ENCODE measurements at regions not wholly inside any gene's neighbourhood (a gene's known extent, or its start where the extent isn't known, plus 50 kb on each side); places are given as distances from the start of the nearest gene placed in this dataset.

DNA sequence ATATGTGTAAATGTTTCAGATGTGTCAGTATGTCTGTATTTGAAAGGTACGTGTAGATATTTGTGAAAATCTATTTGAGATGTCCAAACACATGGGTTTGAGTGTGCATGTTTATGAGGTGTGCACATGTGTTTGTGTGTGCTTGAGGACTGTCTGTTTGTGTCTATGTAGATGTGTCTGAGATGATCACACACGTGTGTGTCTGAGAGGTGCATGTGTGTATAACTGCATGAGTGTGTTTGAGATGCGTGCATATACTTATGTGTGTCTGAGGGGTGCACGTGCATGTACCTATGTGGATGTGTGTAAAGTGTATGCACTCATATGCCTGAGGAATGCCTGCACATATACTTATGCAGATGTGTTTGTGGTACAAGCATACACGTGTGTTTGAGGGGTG, 584.4 kb downstream of the BUD13 start:
- H3K4me3 ChIP-seq (ENCODE audit: low read depth, low read length, poor library complexity, severe bottlenecking): no peak overlapping the region

DNA sequence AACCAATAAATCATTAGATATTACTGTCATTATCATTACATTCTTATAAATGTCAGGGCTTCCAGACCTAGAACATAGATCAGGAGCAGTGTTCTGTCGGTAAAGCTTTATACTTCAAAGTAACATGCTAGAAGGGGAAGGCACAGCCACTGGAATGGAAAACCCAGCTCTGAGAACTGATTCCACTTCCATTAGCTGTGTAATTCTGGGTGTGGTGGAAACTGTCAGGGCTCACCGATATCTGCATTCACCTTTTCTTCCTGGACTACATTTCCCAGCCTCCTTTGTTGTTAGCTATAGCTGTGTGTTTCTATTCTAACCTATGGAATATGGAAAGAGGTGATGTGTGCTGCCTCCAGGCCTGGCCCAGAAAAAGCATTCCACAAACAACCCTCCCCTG, 585.8 kb downstream of the BUD13 start:
- Histone ChIP-seq H2AFZ (ENCODE audit: low read length) (no peak overlapping the region), H3K4me3 (ENCODE audit: low read depth, low read length, poor library complexity, severe bottlenecking) (no peak overlapping the region), H3K4me2 (ENCODE audit: low read length) (no peak overlapping the region), H4K20me1 (ENCODE audit: insufficient read depth, low read length) (no peaks in the 10 kb centered on the region), H3K9me2 (ENCODE audit: low read depth, low read length) (no peaks in the 10 kb centered on the region), H3K4me1 (ENCODE audit: insufficient read depth, low read length, severe bottlenecking) (no peaks in the 10 kb centered on the region), H3K36me3 (ENCODE audit: insufficient read depth, low read length) (no peaks in the 10 kb centered on the region), H3K9ac (ENCODE audit: low read length) (no peak overlapping the region), H3K9me3 (ENCODE audit: low read length) (no peaks in the 10 kb centered on the region), H3K79me2 (ENCODE audit: insufficient read depth, low read length) (no peaks in the 10 kb centered on the region), H3F3A (ENCODE audit: insufficient read depth, low read length) (no peaks in the 10 kb centered on the region), H3K27me3 (ENCODE audit: insufficient read depth, low read length) (no peaks in the 10 kb centered on the region), H3K27ac (ENCODE audit: low read depth, low read length, poor library complexity, severe bottlenecking) (no peak overlapping the region)
- TF ChIP-seq, protein P1, sequence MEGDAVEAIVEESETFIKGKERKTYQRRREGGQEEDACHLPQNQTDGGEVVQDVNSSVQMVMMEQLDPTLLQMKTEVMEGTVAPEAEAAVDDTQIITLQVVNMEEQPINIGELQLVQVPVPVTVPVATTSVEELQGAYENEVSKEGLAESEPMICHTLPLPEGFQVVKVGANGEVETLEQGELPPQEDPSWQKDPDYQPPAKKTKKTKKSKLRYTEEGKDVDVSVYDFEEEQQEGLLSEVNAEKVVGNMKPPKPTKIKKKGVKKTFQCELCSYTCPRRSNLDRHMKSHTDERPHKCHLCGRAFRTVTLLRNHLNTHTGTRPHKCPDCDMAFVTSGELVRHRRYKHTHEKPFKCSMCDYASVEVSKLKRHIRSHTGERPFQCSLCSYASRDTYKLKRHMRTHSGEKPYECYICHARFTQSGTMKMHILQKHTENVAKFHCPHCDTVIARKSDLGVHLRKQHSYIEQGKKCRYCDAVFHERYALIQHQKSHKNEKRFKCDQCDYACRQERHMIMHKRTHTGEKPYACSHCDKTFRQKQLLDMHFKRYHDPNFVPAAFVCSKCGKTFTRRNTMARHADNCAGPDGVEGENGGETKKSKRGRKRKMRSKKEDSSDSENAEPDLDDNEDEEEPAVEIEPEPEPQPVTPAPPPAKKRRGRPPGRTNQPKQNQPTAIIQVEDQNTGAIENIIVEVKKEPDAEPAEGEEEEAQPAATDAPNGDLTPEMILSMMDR (IDR thresholded peaks at IDR 0.05; ENCODE audit: low read length): no peak
- TF ChIP-seq EZH2 (IDR thresholded peaks at IDR 0.05; ENCODE audit: borderline replicate concordance, low read length): no peak

More for the DNA sequence above, 584.4 kb downstream of the BUD13 start:
- Histone ChIP-seq H3K4me1 (ENCODE audit: insufficient read depth, low read length, severe bottlenecking) (no peaks in the 10 kb centered on the region), H3K9me2 (ENCODE audit: low read depth, low read length) (no peaks in the 10 kb centered on the region), H3K36me3 (ENCODE audit: insufficient read depth, low read length) (no peaks in the 10 kb centered on the region), H2AFZ (ENCODE audit: low read length) (no peak overlapping the region), H3K4me2 (ENCODE audit: low read length) (no peak overlapping the region), H3K27me3 (ENCODE audit: insufficient read depth, low read length) (no peaks in the 10 kb centered on the region), H3K27ac (ENCODE audit: low read depth, low read length, poor library complexity, severe bottlenecking) (no peak overlapping the region), H3K9me3 (ENCODE audit: low read length) (no peaks in the 10 kb centered on the region), H4K20me1 (ENCODE audit: insufficient read depth, low read length) (no peaks in the 10 kb centered on the region), H3K79me2 (ENCODE audit: insufficient read depth, low read length) (no peaks in the 10 kb centered on the region), H3F3A (ENCODE audit: insufficient read depth, low read length) (no peaks in the 10 kb centered on the region), H3K9ac (ENCODE audit: low read length) (no peak overlapping the region)
- TF ChIP-seq EZH2 (IDR thresholded peaks at IDR 0.05; ENCODE audit: borderline replicate concordance, low read length): no peak
- TF ChIP-seq, protein P1 (IDR thresholded peaks at IDR 0.05; ENCODE audit: low read length): no peak

DNA sequence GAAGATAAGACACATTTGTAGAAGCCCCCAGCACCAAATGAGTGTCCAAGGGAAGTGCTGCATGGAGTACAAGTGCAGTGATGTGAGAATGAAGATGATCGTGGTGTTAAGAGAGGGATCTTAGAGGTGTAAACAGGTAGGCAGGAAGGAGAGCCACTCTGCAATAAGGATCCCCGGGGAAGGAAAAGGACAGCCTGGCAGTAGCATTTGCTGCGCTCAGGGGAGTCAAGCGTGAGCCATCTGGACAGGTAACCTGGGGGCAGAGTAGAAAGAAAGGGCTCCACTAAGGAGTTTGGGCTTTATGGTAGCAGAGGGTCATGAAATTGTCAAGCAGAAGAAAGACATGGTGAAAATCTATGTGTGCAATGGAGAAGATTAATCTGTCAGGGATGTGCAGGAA, 587.2 kb downstream of the BUD13 start:
- Histone ChIP-seq H3K27ac (ENCODE audit: low read depth, low read length, poor library complexity, severe bottlenecking) (no peak overlapping the region), H3K9me3 (ENCODE audit: low read length) (no peaks in the 10 kb centered on the region), H3K4me1 (ENCODE audit: insufficient read depth, low read length, severe bottlenecking) (no peaks in the 10 kb centered on the region), H2AFZ (ENCODE audit: low read length) (no peak overlapping the region), H3K27me3 (ENCODE audit: insufficient read depth, low read length) (no peaks in the 10 kb centered on the region), H3K9me2 (ENCODE audit: low read depth, low read length) (no peaks in the 10 kb centered on the region), H3K79me2 (ENCODE audit: insufficient read depth, low read length) (no peaks in the 10 kb centered on the region), H3K4me3 (ENCODE audit: low read depth, low read length, poor library complexity, severe bottlenecking) (no peak overlapping the region), H3K4me2 (ENCODE audit: low read length) (no peak overlapping the region), H3K36me3 (ENCODE audit: insufficient read depth, low read length) (no peaks in the 10 kb centered on the region), H3K9ac (ENCODE audit: low read length) (no peak overlapping the region), H3F3A (ENCODE audit: insufficient read depth, low read length) (no peaks in the 10 kb centered on the region), H4K20me1 (ENCODE audit: insufficient read depth, low read length) (no peaks in the 10 kb centered on the region)
- TF ChIP-seq, protein P1 (IDR thresholded peaks at IDR 0.05; ENCODE audit: low read length): no peak
- TF ChIP-seq EZH2 (IDR thresholded peaks at IDR 0.05; ENCODE audit: borderline replicate concordance, low read length): no peak

Data from OCI-LY1 (cell line).